ENCODE measurements at regions not wholly inside any gene's neighbourhood (a gene's known extent, or its start where the extent isn't known, plus 50 kb on each side); places are given as distances from the start of the nearest gene placed in this dataset.

DNA sequence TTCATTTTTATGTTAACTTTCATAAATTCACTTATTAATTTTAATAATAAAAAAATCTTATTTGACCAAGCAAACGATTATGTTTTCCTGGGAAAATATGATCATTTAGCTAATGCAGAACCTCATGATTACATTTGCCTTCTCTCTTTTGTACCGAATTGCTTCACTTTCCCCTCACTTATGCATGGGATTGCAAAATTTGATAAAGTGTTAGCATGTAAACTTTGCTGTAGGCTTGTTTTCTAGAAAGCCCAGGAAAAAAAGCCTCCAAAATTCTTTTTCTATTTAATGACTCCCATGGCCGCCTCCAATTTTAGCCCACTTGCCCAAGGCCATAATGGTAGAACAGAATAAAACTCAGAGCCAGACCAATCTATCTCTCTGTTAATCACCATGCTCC lies 82.8 kb upstream of the FBXL7 start:
- TF ChIP-seq, protein P1, sequence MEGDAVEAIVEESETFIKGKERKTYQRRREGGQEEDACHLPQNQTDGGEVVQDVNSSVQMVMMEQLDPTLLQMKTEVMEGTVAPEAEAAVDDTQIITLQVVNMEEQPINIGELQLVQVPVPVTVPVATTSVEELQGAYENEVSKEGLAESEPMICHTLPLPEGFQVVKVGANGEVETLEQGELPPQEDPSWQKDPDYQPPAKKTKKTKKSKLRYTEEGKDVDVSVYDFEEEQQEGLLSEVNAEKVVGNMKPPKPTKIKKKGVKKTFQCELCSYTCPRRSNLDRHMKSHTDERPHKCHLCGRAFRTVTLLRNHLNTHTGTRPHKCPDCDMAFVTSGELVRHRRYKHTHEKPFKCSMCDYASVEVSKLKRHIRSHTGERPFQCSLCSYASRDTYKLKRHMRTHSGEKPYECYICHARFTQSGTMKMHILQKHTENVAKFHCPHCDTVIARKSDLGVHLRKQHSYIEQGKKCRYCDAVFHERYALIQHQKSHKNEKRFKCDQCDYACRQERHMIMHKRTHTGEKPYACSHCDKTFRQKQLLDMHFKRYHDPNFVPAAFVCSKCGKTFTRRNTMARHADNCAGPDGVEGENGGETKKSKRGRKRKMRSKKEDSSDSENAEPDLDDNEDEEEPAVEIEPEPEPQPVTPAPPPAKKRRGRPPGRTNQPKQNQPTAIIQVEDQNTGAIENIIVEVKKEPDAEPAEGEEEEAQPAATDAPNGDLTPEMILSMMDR (IDR thresholded peaks at IDR 0.05 in 8 of 11, conservative IDR thresholded peaks at IDR 0.05 in 3 of 11): no peak
- no peak for TF ChIP-seq POLR2A (IDR thresholded peaks at IDR 0.05)

Data from spleen (tissue), 7 donors.